ENCODE measurements at regions not wholly inside any gene's neighbourhood (a gene's known extent, or its start where the extent isn't known, plus 50 kb on each side); places are given as distances from the start of the nearest gene placed in this dataset.

- TF ChIP-seq CTCF (IDR thresholded peaks at IDR 0.05) = no peak
- Histone ChIP-seq H3K4me1 (ENCODE audit: insufficient read depth, low read length) (no peaks in the 10 kb centered on the region), H3K27ac (ENCODE audit: low read depth in 1 of 2, low read length in 2 of 2) (no peak overlapping the region), H3K27me3 (ENCODE audit: control insufficient read depth in 1 of 2, insufficient read depth in 2 of 2, low read length in 2 of 2) (no peaks in the 10 kb centered on the region), H3K9me3 (ENCODE audit: control insufficient read depth in 1 of 2, insufficient read depth in 1 of 2, low read length in 2 of 2) (no peaks in the 10 kb centered on the region), H3K36me3 (ENCODE audit: insufficient read depth, low read length) (no peaks in the 10 kb centered on the region), H3K4me3 (ENCODE audit: low read length) (no peak overlapping the region)
- CTCF ChIA-PET = no interaction called here
- H3K4me3 Mint-ChIP-seq = no peak overlapping the region
- ATAC-seq (ENCODE audit: poor library complexity) (no peak), DNase-seq (no peak)
- peaks cover 6% of the 10 kb centered on the region for H3K9me3 Mint-ChIP-seq
- no peaks in the 10 kb centered on the region for H3K27me3 Mint-ChIP-seq
- H3K36me3 Mint-ChIP-seq (ENCODE audit: low read depth) = no peaks in the 10 kb centered on the region
- no peak overlapping the region for H3K27ac Mint-ChIP-seq
- no peaks in the 10 kb centered on the region for H3K4me1 Mint-ChIP-seq (ENCODE audit: low read depth)
- intact Hi-C loops (cut with DNase I, micrococcal nuclease) = no loop called here
- POLR2A ChIA-PET = no interaction called here
Observed at GRCh38 chr3:94978084-94978483, 915.2 kb downstream of the NSUN3 start.

GRCh38 chr3:94985778-94986177 is 922.9 kb downstream of the NSUN3 start:
- peaks cover 0 to 4% of the 10 kb centered on the region in 2 experiments for H3K9me3 ChIP-seq (ENCODE audit: control insufficient read depth in 1 of 2, insufficient read depth in 1 of 2, low read length in 2 of 2)
- DNase-seq (no peak), ATAC-seq (ENCODE audit: poor library complexity) (no peak)
- intact Hi-C loops (cut with DNase I, micrococcal nuclease) = no loop called here
- Mint-ChIP-seq H3K4me3 (no peak overlapping the region), H3K4me1 (ENCODE audit: low read depth) (no peaks in the 10 kb centered on the region), H3K27me3 (no peaks in the 10 kb centered on the region), H3K27ac (no peak overlapping the region), H3K36me3 (ENCODE audit: low read depth) (no peaks in the 10 kb centered on the region), H3K9me3 (peaks cover 13% of the 10 kb centered on the region)
- no peak for TF ChIP-seq CTCF (IDR thresholded peaks at IDR 0.05)
- CTCF ChIA-PET = no interaction called here
- H3K27me3 ChIP-seq (ENCODE audit: control insufficient read depth in 1 of 2, insufficient read depth in 2 of 2, low read length in 2 of 2) = no peaks in the 10 kb centered on the region
- H3K27ac ChIP-seq (ENCODE audit: low read depth in 1 of 2, low read length in 2 of 2) = no peak overlapping the region
- no peak overlapping the region for H3K4me3 ChIP-seq (ENCODE audit: low read length)
- H3K36me3 ChIP-seq (ENCODE audit: insufficient read depth, low read length) = no peaks in the 10 kb centered on the region
- POLR2A ChIA-PET = no interaction called here
- no peaks in the 10 kb centered on the region for H3K4me1 ChIP-seq (ENCODE audit: insufficient read depth, low read length)

- Histone ChIP-seq H3K27me3 (ENCODE audit: control insufficient read depth in 1 of 2, insufficient read depth in 2 of 2, low read length in 2 of 2) (no peaks in the 10 kb centered on the region), H3K9me3 (ENCODE audit: control insufficient read depth in 1 of 2, insufficient read depth in 1 of 2, low read length in 2 of 2) (peaks cover 0 to 3% of the 10 kb centered on the region in 2 experiments), H3K27ac (ENCODE audit: low read depth in 1 of 2, low read length in 2 of 2) (no peak overlapping the region), H3K36me3 (ENCODE audit: insufficient read depth, low read length) (no peaks in the 10 kb centered on the region), H3K4me3 (ENCODE audit: low read length) (no peak overlapping the region), H3K4me1 (ENCODE audit: insufficient read depth, low read length) (no peaks in the 10 kb centered on the region)
- Mint-ChIP-seq H3K27ac (no peak overlapping the region), H3K4me3 (no peak overlapping the region), H3K9me3 (peaks cover 8% of the 10 kb centered on the region), H3K4me1 (ENCODE audit: low read depth) (no peaks in the 10 kb centered on the region), H3K36me3 (ENCODE audit: low read depth) (no peaks in the 10 kb centered on the region), H3K27me3 (no peaks in the 10 kb centered on the region)
- no peak for TF ChIP-seq CTCF (IDR thresholded peaks at IDR 0.05)
- ChIA-PET CTCF (no interaction called here), POLR2A (no interaction called here)
- ATAC-seq (ENCODE audit: poor library complexity) (no peak), DNase-seq (no peak)
- intact Hi-C loops (cut with DNase I, micrococcal nuclease) = no loop called here
Observed at GRCh38 chr3:94990952-94991705, 928.3 kb downstream of the NSUN3 start.
